Transverse colon (tissue), 4 donors: ENCODE measurements at regions not wholly inside any gene's neighbourhood (a gene's known extent, or its start where the extent isn't known, plus 50 kb on each side); places are given as distances from the start of the nearest gene placed in this dataset.

ENCODE experiments used
- POLR2AphosphoS5 ChIP-seq, 3 donors: sonication (generic); formaldehyde crosslinking; IDR thresholded peaks; one replicate each; pipeline ENCODE4 v1.6.1; 2016; ENCODE audit warnings: antibody characterized with exemption in 3 of 3
- TF ChIP-seq, protein P1 (sequence below), 5 experiments: fragments of 200-600 bp in 3 of 5; fragments of 450-650 bp in 2 of 5; sonication (generic) in 3 of 5; IDR thresholded peaks; 1 replicate in 2 of 5; 2 replicates in 3 of 5; pipeline ENCODE4 v1.5.1; 2016 to 2017; ENCODE audit warnings: antibody characterized with exemption in 5 of 5, inconsistent platforms in 3 of 5, mild to moderate bottlenecking in 2 of 5, moderate library complexity in 1 of 5

- TF ChIP-seq, protein P1, sequence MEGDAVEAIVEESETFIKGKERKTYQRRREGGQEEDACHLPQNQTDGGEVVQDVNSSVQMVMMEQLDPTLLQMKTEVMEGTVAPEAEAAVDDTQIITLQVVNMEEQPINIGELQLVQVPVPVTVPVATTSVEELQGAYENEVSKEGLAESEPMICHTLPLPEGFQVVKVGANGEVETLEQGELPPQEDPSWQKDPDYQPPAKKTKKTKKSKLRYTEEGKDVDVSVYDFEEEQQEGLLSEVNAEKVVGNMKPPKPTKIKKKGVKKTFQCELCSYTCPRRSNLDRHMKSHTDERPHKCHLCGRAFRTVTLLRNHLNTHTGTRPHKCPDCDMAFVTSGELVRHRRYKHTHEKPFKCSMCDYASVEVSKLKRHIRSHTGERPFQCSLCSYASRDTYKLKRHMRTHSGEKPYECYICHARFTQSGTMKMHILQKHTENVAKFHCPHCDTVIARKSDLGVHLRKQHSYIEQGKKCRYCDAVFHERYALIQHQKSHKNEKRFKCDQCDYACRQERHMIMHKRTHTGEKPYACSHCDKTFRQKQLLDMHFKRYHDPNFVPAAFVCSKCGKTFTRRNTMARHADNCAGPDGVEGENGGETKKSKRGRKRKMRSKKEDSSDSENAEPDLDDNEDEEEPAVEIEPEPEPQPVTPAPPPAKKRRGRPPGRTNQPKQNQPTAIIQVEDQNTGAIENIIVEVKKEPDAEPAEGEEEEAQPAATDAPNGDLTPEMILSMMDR (IDR thresholded peaks at IDR 0.05) = no peak
- no peak for TF ChIP-seq POLR2AphosphoS5 (IDR thresholded peaks at IDR 0.05)
Measured at GRCh38 chr2:4976407-4976806, 715.8 kb upstream of the SOX11 start.
